Endothelial cell (in vitro differentiated cells): ENCODE measurements at regions not wholly inside any gene's neighbourhood (a gene's known extent, or its start where the extent isn't known, plus 50 kb on each side); places are given as distances from the start of the nearest gene placed in this dataset.
A peak's percentile ranks its signal among the peaks of the same experiment; 100 is the strongest.

Experiments
- DNase-seq: peaks from one replicate; pipeline ENCODE4 v3.0.0; 2021; ENCODE audit warnings: low spot score
- H3K27ac Mint-ChIP-seq: one replicate; pipeline ENCODE4 v1.8.0; 2021; ENCODE audit warnings: mixed read lengths, inconsistent platforms; ENCODE audit not compliant: unreplicated experiment
- H3K27me3 Mint-ChIP-seq: one replicate; pipeline ENCODE4 v1.8.0; 2021; ENCODE audit warnings: mild to moderate bottlenecking, moderate library complexity, mixed read lengths, inconsistent platforms; ENCODE audit not compliant: unreplicated experiment
- H3K36me3 Mint-ChIP-seq: one replicate; pipeline ENCODE4 v1.8.0; 2021; ENCODE audit warnings: mild to moderate bottlenecking, low read depth, mixed read lengths, inconsistent platforms; ENCODE audit not compliant: unreplicated experiment
- H3K4me1 Mint-ChIP-seq: one replicate; pipeline ENCODE4 v1.8.0; 2021; ENCODE audit warnings: mild to moderate bottlenecking, mixed read lengths, inconsistent platforms; ENCODE audit not compliant: unreplicated experiment
- H3K4me3 Mint-ChIP-seq: one replicate; pipeline ENCODE4 v1.8.0; 2021; ENCODE audit warnings: mild to moderate bottlenecking, mixed read lengths, inconsistent platforms; ENCODE audit not compliant: unreplicated experiment
- H3K9me3 Mint-ChIP-seq: one replicate; pipeline ENCODE4 v1.8.0; 2021; ENCODE audit warnings: mixed read lengths, inconsistent platforms; ENCODE audit not compliant: unreplicated experiment
- CTCF ChIP-seq: fragments of 200-600 bp; sonication (generic); IDR thresholded peaks from one replicate; pipeline ENCODE4 v1.5.0; 2021; ENCODE audit warnings: antibody characterized with exemption; ENCODE audit not compliant: unreplicated experiment

GRCh38 chr4:121277194-121278105 is 103.4 kb downstream of the QRFPR start:
- no peak overlapping the region for H3K27ac Mint-ChIP-seq

GRCh38 chr4:121273191-121273590 is 107.6 kb downstream of the QRFPR start:
- Mint-ChIP-seq H3K36me3 (no peaks in the 10 kb centered on the region), H3K27me3 (peaks cover 3% of the 10 kb centered on the region), H3K4me3 (no peak overlapping the region), H3K9me3 (no peaks in the 10 kb centered on the region), H3K27ac (no peak overlapping the region), H3K4me1 (no peaks in the 10 kb centered on the region)
- no peak for DNase-seq
- TF ChIP-seq CTCF = no peak

More at GRCh38 chr4:121277194-121278105, 103.4 kb downstream of the QRFPR start:
- no peaks in the 10 kb centered on the region for H3K9me3 Mint-ChIP-seq
- no peaks in the 10 kb centered on the region for H3K36me3 Mint-ChIP-seq
- peak; percentile 59 for TF ChIP-seq CTCF
- H3K4me1 Mint-ChIP-seq = no peaks in the 10 kb centered on the region
- peaks cover 3% of the 10 kb centered on the region for H3K27me3 Mint-ChIP-seq
- peak; percentile 22 for DNase-seq
- H3K4me3 Mint-ChIP-seq = no peak overlapping the region

GRCh38 chr4:121272526-121272925 is 108.3 kb downstream of the QRFPR start:
- H3K36me3 Mint-ChIP-seq = no peaks in the 10 kb centered on the region
- TF ChIP-seq CTCF = no peak
- DNase-seq = no peak

GRCh38 chr4:121270389-121270788 is 106.3 kb upstream of the TNIP3 start:
- H3K9me3 Mint-ChIP-seq = no peaks in the 10 kb centered on the region
- no peak overlapping the region for H3K4me3 Mint-ChIP-seq
- no peaks in the 10 kb centered on the region for H3K4me1 Mint-ChIP-seq
- DNase-seq = no peak
- H3K27me3 Mint-ChIP-seq = no peaks in the 10 kb centered on the region
- TF ChIP-seq CTCF = no peak
- H3K36me3 Mint-ChIP-seq = no peaks in the 10 kb centered on the region
- H3K27ac Mint-ChIP-seq = no peak overlapping the region

More at GRCh38 chr4:121272526-121272925, 108.3 kb downstream of the QRFPR start:
- no peak overlapping the region for H3K27ac Mint-ChIP-seq
- peaks cover 3% of the 10 kb centered on the region for H3K27me3 Mint-ChIP-seq
- no peaks in the 10 kb centered on the region for H3K9me3 Mint-ChIP-seq
- H3K4me1 Mint-ChIP-seq = no peaks in the 10 kb centered on the region
- H3K4me3 Mint-ChIP-seq = no peak overlapping the region

- no peak overlapping the region for H3K4me3 Mint-ChIP-seq
- no peaks in the 10 kb centered on the region for H3K27me3 Mint-ChIP-seq
- no peaks in the 10 kb centered on the region for H3K9me3 Mint-ChIP-seq
- no peak for TF ChIP-seq CTCF
- no peaks in the 10 kb centered on the region for H3K4me1 Mint-ChIP-seq
- no peak for DNase-seq
- no peaks in the 10 kb centered on the region for H3K36me3 Mint-ChIP-seq
- no peak overlapping the region for H3K27ac Mint-ChIP-seq
Measured at GRCh38 chr4:121269001-121269400, 104.9 kb upstream of the TNIP3 start.
